Sigmoid colon (tissue), 6 donors: ENCODE measurements at regions not wholly inside any gene's neighbourhood (a gene's known extent, or its start where the extent isn't known, plus 50 kb on each side); places are given as distances from the start of the nearest gene placed in this dataset.
"Not testable (repeated sequence)": the region's sequence is repeated elsewhere in the genome, so short reads cannot be mapped to it uniquely, and the experiment has no call there.

Experiments
- DNase-seq: peaks from one replicate; pipeline ENCODE4 v3.0.0-alpha.2; 2019
- H3K27ac ChIP-seq, 4 donors: fragments of 200-600 bp; sonication (generic); one replicate each; pipeline ENCODE4 v1.5.1; 2016 to 2019; ENCODE audit warnings: mild to moderate bottlenecking in 1 of 4
- H3K27me3 ChIP-seq, 3 donors: fragments of 200-600 bp; sonication (generic); one replicate each; pipeline ENCODE4 v1.5.1; 2019; ENCODE audit warnings: mild to moderate bottlenecking in 1 of 3
- H3K36me3 ChIP-seq, 4 donors: fragments of 200-600 bp; sonication (generic); one replicate each; pipeline ENCODE4 v1.5.1; 2016 to 2019
- H3K4me1 ChIP-seq, 4 donors: fragments of 200-600 bp; sonication (generic); one replicate each; pipeline ENCODE4 v1.5.1; 2017 to 2019
- H3K4me3 ChIP-seq, 4 donors: fragments of 200-600 bp; sonication (generic); one replicate each; pipeline ENCODE4 v1.5.1; 2017 to 2019; ENCODE audit warnings: mild to moderate bottlenecking in 2 of 4, moderate library complexity in 1 of 4
- H3K9me3 ChIP-seq, 4 donors: fragments of 200-600 bp in 3 of 4; sonication (generic) in 3 of 4; one replicate each; pipeline versions ENCODE4 v1.5.1 to v1.6.1; 2013 to 2019
- CTCF ChIP-seq, 4 experiments: fragments of 450-650 bp in 3 of 4; fragments of 200-600 bp in 1 of 4; IDR thresholded peaks; one replicate each; pipeline ENCODE4 v1.5.1; 2016 to 2019; ENCODE audit warnings: antibody characterized with exemption in 4 of 4, mild to moderate bottlenecking in 3 of 4, moderate library complexity in 2 of 4
- EP300 ChIP-seq, 4 donors: sonication (generic); formaldehyde crosslinking; IDR thresholded peaks; one replicate each; pipeline ENCODE4 v1.6.1; 2017; ENCODE audit warnings: antibody characterized with exemption in 4 of 4
- POLR2A ChIP-seq, 2 donors: fragments of 450-650 bp; IDR thresholded peaks; one replicate each; pipeline ENCODE4 v1.6.1; 2016; ENCODE audit warnings: antibody characterized with exemption in 2 of 2, mild to moderate bottlenecking in 2 of 2, moderate library complexity in 2 of 2
- POLR2AphosphoS5 ChIP-seq, 4 donors: sonication (generic); formaldehyde crosslinking; IDR thresholded peaks; one replicate each; pipeline ENCODE4 v1.6.1; 2017; ENCODE audit warnings: antibody characterized with exemption in 4 of 4
- WGBS, 2 donors: extraction: QIAGEN DNeasy Blood & Tissue Kit; methylation state at CpG; one replicate each; pipeline ENCODE4 v1.1.7; 2013; 5-methylcytosine and 5-hydroxymethylcytosine counted together
- intact Hi-C: fragments of 100-400 bp; cut with DNase I; formaldehyde crosslinking; loops from one replicate; pipeline ENCODE4 v1.15.1; 2023
- donor health status: healthy with polysubstance abuse.
- donor health status: healthy.

DNA sequence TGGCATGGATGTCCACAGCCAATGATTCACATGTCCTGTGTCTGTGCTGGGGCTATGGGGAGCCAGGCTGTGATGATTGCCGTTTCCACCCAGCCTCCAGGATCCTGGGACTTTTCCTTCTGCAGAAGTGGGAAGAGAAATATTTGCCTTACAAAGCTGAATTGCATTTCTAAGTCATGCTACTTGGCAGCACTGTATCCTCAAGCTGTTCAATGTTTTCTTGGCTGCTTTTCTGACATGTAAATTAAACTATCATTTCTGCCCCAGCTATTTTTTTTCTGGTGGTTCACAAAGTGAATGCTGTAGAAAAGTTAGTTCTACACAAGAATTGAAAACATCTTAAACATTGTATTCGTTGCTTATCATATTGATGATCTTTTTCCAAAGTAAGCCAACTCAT, 51.9 kb upstream of the TCERG1L start:
- Histone ChIP-seq H3K27ac (no peak overlapping the region), H3K27me3 (peaks cover 0 to 4% (median 0%) of the 10 kb centered on the region in 3 donors), H3K9me3 (peaks cover 0 to 6% (median 2%) of the 10 kb centered on the region in 4 donors), H3K36me3 (no peaks in the 10 kb centered on the region), H3K4me3 (no peak overlapping the region), H3K4me1 (no peaks in the 10 kb centered on the region)
- no peak for DNase-seq
- intact Hi-C loops, result no loop called here
- WGBS, 2 donors, result 61 to 64% methylated on average over 2 of the region's 2 CpGs
- TF ChIP-seq POLR2A (IDR thresholded peaks at IDR 0.05) (no peak), POLR2AphosphoS5 (IDR thresholded peaks at IDR 0.05) (no peak), EP300 (IDR thresholded peaks at IDR 0.05) (no peak), CTCF (IDR thresholded peaks at IDR 0.05) (no peak)

DNA sequence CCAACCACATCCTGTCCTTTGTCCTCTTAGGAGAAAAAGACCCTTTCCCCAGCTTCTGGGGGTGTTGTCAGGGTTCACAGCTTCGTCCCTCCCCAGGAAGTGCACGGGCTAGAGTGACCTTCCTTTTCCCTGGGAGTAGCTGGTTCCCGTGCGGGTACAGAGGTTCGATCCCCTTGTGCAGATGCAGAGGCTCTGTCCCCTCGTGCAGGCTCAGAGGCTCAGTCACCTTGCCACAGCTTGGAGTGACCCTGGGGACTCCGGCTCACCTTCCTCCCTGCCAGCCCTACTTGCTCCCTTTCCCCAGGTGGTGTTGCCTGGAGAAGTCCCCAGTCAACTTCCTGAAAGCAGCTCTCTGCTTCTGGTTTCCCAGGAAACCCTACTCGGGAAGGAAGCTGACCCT, 60.0 kb upstream of the TCERG1L start:
- TF ChIP-seq CTCF (IDR thresholded peaks at IDR 0.05) (no peak), POLR2A (IDR thresholded peaks at IDR 0.05) (no peak), POLR2AphosphoS5 (IDR thresholded peaks at IDR 0.05) (no peak), EP300 (IDR thresholded peaks at IDR 0.05) (no peak)
- H3K4me3 ChIP-seq, result no peak overlapping the region
- no peak overlapping the region for H3K27ac ChIP-seq
- no peaks in the 10 kb centered on the region for H3K4me1 ChIP-seq
- intact Hi-C loops, result no loop called here
- DNase-seq, result no peak
- 58 to 61% methylated on average over 8 of the region's 8 CpGs for WGBS, 2 donors
- no peaks in the 10 kb centered on the region for H3K27me3 ChIP-seq
- H3K36me3 ChIP-seq, result no peaks in the 10 kb centered on the region
- peaks cover 0 to 11% (median 5%) of the 10 kb centered on the region in 4 donors for H3K9me3 ChIP-seq

DNA sequence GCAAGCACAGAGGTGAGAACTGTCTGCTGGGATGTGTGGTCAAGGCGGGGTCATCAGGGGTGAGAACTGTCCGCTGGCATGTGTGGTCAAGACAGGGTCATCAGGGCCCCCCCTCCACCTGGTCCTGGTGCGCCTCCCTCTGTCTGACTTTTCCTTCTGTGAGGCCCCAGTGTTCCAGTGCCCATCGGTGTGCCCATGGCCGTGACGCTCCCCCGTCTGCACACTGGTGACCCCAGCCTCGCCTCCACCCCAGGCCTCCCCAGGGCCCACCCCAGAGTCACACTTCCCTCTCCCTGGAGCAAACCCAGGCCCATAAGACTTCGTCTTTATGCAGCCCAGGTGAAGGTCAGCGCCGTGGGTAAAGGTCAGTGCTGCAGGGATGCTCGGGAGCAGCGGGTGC, 70.1 kb upstream of the TCERG1L start:
- H3K4me1 ChIP-seq, result no peaks in the 10 kb centered on the region
- WGBS, 2 donors, result 83 to 85% methylated on average over 13 of the region's 13 CpGs
- H3K27me3 ChIP-seq, result no peaks in the 10 kb centered on the region
- H3K36me3 ChIP-seq, result no peaks in the 10 kb centered on the region
- intact Hi-C loops, result no loop called here
- no peak overlapping the region for H3K27ac ChIP-seq
- DNase-seq, result peak; percentile 46
- TF ChIP-seq EP300 (IDR thresholded peaks at IDR 0.05) (no peak), POLR2A (IDR thresholded peaks at IDR 0.05) (no peak), CTCF (IDR thresholded peaks at IDR 0.05) (no peak), POLR2AphosphoS5 (IDR thresholded peaks at IDR 0.05) (no peak)
- no peaks in the 10 kb centered on the region for H3K9me3 ChIP-seq
- no peak overlapping the region for H3K4me3 ChIP-seq

GRCh38 chr10:131385161-131385872, 73.8 kb upstream of the TCERG1L start:
- peaks cover 0 to 19% (median 0%) of the 10 kb centered on the region in 3 donors for H3K27me3 ChIP-seq
- H3K36me3 ChIP-seq, H3K4me3 ChIP-seq, H3K27ac ChIP-seq, intact Hi-C loops, DNase-seq, H3K4me1 ChIP-seq, H3K9me3 ChIP-seq: not testable (repeated sequence)
- 72 to 74% methylated on average over 9 of the region's 9 CpGs for WGBS, 2 donors

- Histone ChIP-seq H3K9me3 (no peaks in the 10 kb centered on the region), H3K4me1 (no peaks in the 10 kb centered on the region), H3K4me3 (no peak overlapping the region), H3K27me3 (peaks cover 0 to 19% (median 0%) of the 10 kb centered on the region in 3 donors), H3K27ac (no peak overlapping the region), H3K36me3 (no peaks in the 10 kb centered on the region)
- intact Hi-C loops, result no loop called here
- TF ChIP-seq POLR2AphosphoS5 (IDR thresholded peaks at IDR 0.05) (no peak), POLR2A (IDR thresholded peaks at IDR 0.05) (no peak), CTCF (IDR thresholded peaks at IDR 0.05) (no peak), EP300 (IDR thresholded peaks at IDR 0.05) (no peak)
- WGBS, 2 donors, result 41 to 45% methylated on average over 11 of the region's 11 CpGs
- DNase-seq, result peak; percentile 48
Observed at GRCh38 chr10:131387018-131387529, 75.6 kb upstream of the TCERG1L start.
